ENCODE measurements at regions not wholly inside any gene's neighbourhood (a gene's known extent, or its start where the extent isn't known, plus 50 kb on each side); places are given as distances from the start of the nearest gene placed in this dataset.

GRCh38 chr16:59205403-59205802, 471.3 kb upstream of the GOT2 start:
- Histone ChIP-seq H3K27ac (no peak overlapping the region), H3K27me3 (no peaks in the 10 kb centered on the region), H3K4me1 (no peaks in the 10 kb centered on the region), H3K9me3 (no peaks in the 10 kb centered on the region), H3K36me3 (replicated peaks in 1 of 2; ENCODE audit: insufficient read depth in 1 of 2, low read depth in 2 of 2) (no peaks in the 10 kb centered on the region), H3K4me3 (no peak overlapping the region)
- no peak for ATAC-seq
- no peak for TF ChIP-seq POLR2A (IDR thresholded peaks at IDR 0.05)
- no peak for TF ChIP-seq CTCF (IDR thresholded peaks at IDR 0.05)
- WGBS, 2 donors, result 60 to 65% methylated on average over 4 of the region's 4 CpGs
- intact Hi-C loops (cut with DNase I), result no loop called here
- DNase-seq, result no peak

GRCh38 chr16:59204589-59204988, 470.5 kb upstream of the GOT2 start:
- intact Hi-C loops (cut with DNase I), result no loop called here
- no peak for DNase-seq
- no peaks in the 10 kb centered on the region for H3K27me3 ChIP-seq
- H3K27ac ChIP-seq, result no peak overlapping the region
- no peak overlapping the region for H3K4me3 ChIP-seq
- H3K36me3 ChIP-seq (replicated peaks in 1 of 2; ENCODE audit: insufficient read depth in 1 of 2, low read depth in 2 of 2), result no peaks in the 10 kb centered on the region
- no peaks in the 10 kb centered on the region for H3K9me3 ChIP-seq
- ATAC-seq, result no peak
- H3K4me1 ChIP-seq, result no peaks in the 10 kb centered on the region
- 19 to 26% methylated on average over 5 of the region's 5 CpGs for WGBS, 2 donors
- TF ChIP-seq CTCF (IDR thresholded peaks at IDR 0.05) (no peak), POLR2A (IDR thresholded peaks at IDR 0.05) (no peak)

GRCh38 chr16:59202233-59202862, 468.2 kb upstream of the GOT2 start:
- Histone ChIP-seq H3K36me3 (replicated peaks in 1 of 2; ENCODE audit: insufficient read depth in 1 of 2, low read depth in 2 of 2) (no peaks in the 10 kb centered on the region), H3K4me1 (no peaks in the 10 kb centered on the region), H3K4me3 (no peak overlapping the region), H3K27me3 (no peaks in the 10 kb centered on the region), H3K9me3 (no peaks in the 10 kb centered on the region), H3K27ac (no peak overlapping the region)
- WGBS, 2 donors, result 63 to 66% methylated on average over 5 of the region's 5 CpGs
- intact Hi-C loops (cut with DNase I), result no loop called here
- TF ChIP-seq CTCF (IDR thresholded peaks at IDR 0.05) (no peak), POLR2A (IDR thresholded peaks at IDR 0.05) (no peak)
- ATAC-seq (no peak), DNase-seq (no peak)

- DNase-seq, result no peak
These were observed 467.7 kb upstream of the GOT2 start for GRCh38 chr16:59201821-59202220.

More at GRCh38 chr16:59201821-59202220, 467.7 kb upstream of the GOT2 start:
- H3K36me3 ChIP-seq (replicated peaks in 1 of 2; ENCODE audit: insufficient read depth in 1 of 2, low read depth in 2 of 2), result no peaks in the 10 kb centered on the region
- WGBS, 2 donors, result 73 to 79% methylated on average over 1 of the region's 1 CpG
- no peak for ATAC-seq
- no peaks in the 10 kb centered on the region for H3K4me1 ChIP-seq
- TF ChIP-seq CTCF (IDR thresholded peaks at IDR 0.05) (no peak), POLR2A (IDR thresholded peaks at IDR 0.05) (no peak)
- intact Hi-C loops (cut with DNase I), result no loop called here
- H3K27me3 ChIP-seq, result no peaks in the 10 kb centered on the region
- no peak overlapping the region for H3K4me3 ChIP-seq
- H3K27ac ChIP-seq, result no peak overlapping the region
- no peaks in the 10 kb centered on the region for H3K9me3 ChIP-seq
